ENCODE measurements at regions not wholly inside any gene's neighbourhood (a gene's known extent, or its start where the extent isn't known, plus 50 kb on each side); places are given as distances from the start of the nearest gene placed in this dataset.

- TF ChIP-seq, protein P1, sequence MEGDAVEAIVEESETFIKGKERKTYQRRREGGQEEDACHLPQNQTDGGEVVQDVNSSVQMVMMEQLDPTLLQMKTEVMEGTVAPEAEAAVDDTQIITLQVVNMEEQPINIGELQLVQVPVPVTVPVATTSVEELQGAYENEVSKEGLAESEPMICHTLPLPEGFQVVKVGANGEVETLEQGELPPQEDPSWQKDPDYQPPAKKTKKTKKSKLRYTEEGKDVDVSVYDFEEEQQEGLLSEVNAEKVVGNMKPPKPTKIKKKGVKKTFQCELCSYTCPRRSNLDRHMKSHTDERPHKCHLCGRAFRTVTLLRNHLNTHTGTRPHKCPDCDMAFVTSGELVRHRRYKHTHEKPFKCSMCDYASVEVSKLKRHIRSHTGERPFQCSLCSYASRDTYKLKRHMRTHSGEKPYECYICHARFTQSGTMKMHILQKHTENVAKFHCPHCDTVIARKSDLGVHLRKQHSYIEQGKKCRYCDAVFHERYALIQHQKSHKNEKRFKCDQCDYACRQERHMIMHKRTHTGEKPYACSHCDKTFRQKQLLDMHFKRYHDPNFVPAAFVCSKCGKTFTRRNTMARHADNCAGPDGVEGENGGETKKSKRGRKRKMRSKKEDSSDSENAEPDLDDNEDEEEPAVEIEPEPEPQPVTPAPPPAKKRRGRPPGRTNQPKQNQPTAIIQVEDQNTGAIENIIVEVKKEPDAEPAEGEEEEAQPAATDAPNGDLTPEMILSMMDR (conservative IDR thresholded peaks at IDR 0.05; ENCODE audit: low read depth): no peak
- no peak for DNase-seq (ENCODE audit: low spot score)
- ChIA-PET POLR2A (ENCODE audit: low non-redundant PET) (no interaction called here), CTCF (interaction anchor here (0.5 to 0.6 kb wide), 2 partner anchors 214 to 228 kb away, joined by 3 to 4 read pairs; no protein-coding TSS in a partner anchor)
- H3K27ac ChIP-seq: no peak overlapping the region
These were observed 480.5 kb downstream of the MATN1 start for GRCh38 chr1:30242722-30243457.

- DNase-seq (ENCODE audit: low spot score): no peak
- no peak overlapping the region for H3K27ac ChIP-seq
- POLR2A ChIA-PET (ENCODE audit: low non-redundant PET): no interaction called here
- TF ChIP-seq, protein P1 (conservative IDR thresholded peaks at IDR 0.05; ENCODE audit: low read depth): no peak
- CTCF ChIA-PET: interaction anchor here (0.5 to 0.6 kb wide), 3 partner anchors 9 to 228 kb away, joined by 3 to 6 read pairs (median 4); no protein-coding TSS in a partner anchor
These were observed 481.2 kb downstream of the MATN1 start for GRCh38 chr1:30242168-30242567.

DNA sequence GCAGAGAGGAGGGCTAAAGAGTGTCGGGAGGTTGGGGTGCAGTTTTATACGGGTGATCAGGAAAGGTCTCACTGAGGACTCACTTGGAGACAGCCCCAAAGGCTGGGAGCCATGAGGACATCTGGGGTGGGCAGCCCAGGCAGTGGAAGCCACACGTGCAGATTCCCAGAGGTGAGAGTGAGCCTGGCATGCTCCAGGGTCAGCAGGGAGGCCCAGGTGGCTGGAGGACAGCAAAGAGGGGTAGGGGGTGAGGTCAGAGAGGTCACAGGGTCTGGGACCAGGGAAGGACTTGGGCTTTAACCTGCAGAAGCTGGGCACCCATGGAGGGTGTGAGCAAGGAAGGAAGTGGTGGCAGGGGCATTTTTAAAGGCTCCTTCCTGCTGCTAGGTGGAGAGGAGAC lies 481.7 kb downstream of the MATN1 start:
- ChIA-PET POLR2A (ENCODE audit: low non-redundant PET) (no interaction called here), CTCF (no interaction called here)
- no peak overlapping the region for H3K27ac ChIP-seq
- no peak for DNase-seq (ENCODE audit: low spot score)
- TF ChIP-seq, protein P1 (conservative IDR thresholded peaks at IDR 0.05; ENCODE audit: low read depth): no peak

DNA sequence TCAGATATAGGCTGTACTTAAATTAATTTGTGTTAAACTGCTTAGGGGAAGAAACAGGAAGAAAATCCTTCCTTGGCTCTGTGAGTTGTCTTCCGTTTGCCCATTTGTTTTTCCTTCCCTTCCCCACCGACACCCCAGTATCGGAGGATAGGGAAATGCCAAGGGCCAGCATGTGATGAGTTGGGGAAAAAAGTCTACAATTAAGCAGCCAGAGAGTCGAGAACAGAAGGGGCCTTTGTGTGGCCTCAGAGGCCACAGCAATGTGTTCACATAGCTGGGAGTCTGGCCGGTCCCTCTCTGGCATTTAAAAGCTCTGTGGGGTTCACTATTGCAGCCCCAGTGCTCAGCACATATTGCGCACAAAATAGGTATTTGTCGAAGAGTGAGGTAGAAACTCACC lies 489.3 kb downstream of the MATN1 start:
- TF ChIP-seq, protein P1 (conservative IDR thresholded peaks at IDR 0.05; ENCODE audit: low read depth): no peak
- ChIA-PET POLR2A (ENCODE audit: low non-redundant PET) (no interaction called here), CTCF (no interaction called here)
- DNase-seq (ENCODE audit: low spot score): no peak
- H3K27ac ChIP-seq: no peak overlapping the region

DNA sequence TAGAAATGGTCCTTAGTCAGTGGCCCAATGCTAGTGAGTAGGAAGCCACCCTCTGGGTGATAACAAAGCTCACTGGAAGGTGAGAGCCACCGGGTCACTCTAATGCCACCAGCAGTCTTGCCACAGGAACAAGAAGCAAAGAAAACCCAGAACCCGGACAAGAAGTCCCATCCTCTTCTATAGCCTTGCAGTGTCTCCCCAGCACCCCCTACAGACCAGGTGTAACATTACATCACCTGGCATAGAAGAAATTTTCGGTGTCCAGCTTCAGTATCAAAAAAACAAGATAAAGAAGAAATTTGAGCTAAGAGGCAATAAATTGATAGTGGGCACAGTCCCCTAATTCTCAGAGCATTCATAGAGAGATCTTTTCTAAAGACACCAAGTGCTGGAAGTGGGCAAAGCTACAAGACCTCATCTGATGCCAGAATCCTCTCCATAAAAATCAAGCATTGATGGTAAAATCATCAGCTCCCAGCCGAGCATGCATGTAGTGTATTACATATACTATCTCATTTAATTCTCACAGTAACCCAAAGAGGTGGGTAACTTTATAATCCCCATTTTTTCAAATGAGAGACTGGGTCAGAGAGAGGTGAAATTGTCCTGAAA lies 491.0 kb downstream of the MATN1 start:
- DNase-seq (ENCODE audit: low spot score): peak; percentile 28
- H3K27ac ChIP-seq: no peak overlapping the region
- ChIA-PET POLR2A (ENCODE audit: low non-redundant PET) (no interaction called here), CTCF (interaction anchor here (0.6 to 1.2 kb wide), 4 partner anchors 8 to 288 kb away, joined by 3 to 5 read pairs (median 3); no protein-coding TSS in a partner anchor)
- TF ChIP-seq, protein P1 (conservative IDR thresholded peaks at IDR 0.05; ENCODE audit: low read depth): peak; percentile 48

- no peak overlapping the region for H3K27ac ChIP-seq
- ChIA-PET CTCF (no interaction called here), POLR2A (ENCODE audit: low non-redundant PET) (no interaction called here)
- TF ChIP-seq, protein P1 (conservative IDR thresholded peaks at IDR 0.05; ENCODE audit: low read depth): no peak
- DNase-seq (ENCODE audit: low spot score): no peak
These were observed 493.4 kb downstream of the MATN1 start for GRCh38 chr1:30229960-30230359.

All from RWPE1 (cell line).